RWPE1 (cell line): ENCODE measurements at regions not wholly inside any gene's neighbourhood (a gene's known extent, or its start where the extent isn't known, plus 50 kb on each side); places are given as distances from the start of the nearest gene placed in this dataset.

ENCODE experiments used
- CTCF ChIA-PET: fragments of 350-600 bp; sonication (Branson Sonifier 250); formaldehyde crosslinking; extraction: SDS; loops from one replicate; lab custom pipeline; 2021; lab: Yijun Ruan, JAX
- POLR2A ChIA-PET: fragments of 400-600 bp; formaldehyde crosslinking; extraction: SDS; loops from one replicate; lab custom pipeline; 2020; ENCODE audit warnings: antibody characterized with exemption; ENCODE audit not compliant: low non-redundant PET; lab: Yijun Ruan, JAX
- DNase-seq: peaks from one replicate; pipeline ENCODE4 v3.0.0; 2012; ENCODE audit warnings: low spot score
- H3K27ac ChIP-seq: fragments of 450-650 bp; 2 replicates; pipeline ENCODE4 v1.5.1; 2017
- TF ChIP-seq, protein P1 (sequence below): fragments of 450-650 bp; conservative IDR thresholded peaks from 2 replicates; pipeline ENCODE4 v1.5.1; 2017; ENCODE audit warnings: low read depth, mild to moderate bottlenecking

- TF ChIP-seq, protein P1, sequence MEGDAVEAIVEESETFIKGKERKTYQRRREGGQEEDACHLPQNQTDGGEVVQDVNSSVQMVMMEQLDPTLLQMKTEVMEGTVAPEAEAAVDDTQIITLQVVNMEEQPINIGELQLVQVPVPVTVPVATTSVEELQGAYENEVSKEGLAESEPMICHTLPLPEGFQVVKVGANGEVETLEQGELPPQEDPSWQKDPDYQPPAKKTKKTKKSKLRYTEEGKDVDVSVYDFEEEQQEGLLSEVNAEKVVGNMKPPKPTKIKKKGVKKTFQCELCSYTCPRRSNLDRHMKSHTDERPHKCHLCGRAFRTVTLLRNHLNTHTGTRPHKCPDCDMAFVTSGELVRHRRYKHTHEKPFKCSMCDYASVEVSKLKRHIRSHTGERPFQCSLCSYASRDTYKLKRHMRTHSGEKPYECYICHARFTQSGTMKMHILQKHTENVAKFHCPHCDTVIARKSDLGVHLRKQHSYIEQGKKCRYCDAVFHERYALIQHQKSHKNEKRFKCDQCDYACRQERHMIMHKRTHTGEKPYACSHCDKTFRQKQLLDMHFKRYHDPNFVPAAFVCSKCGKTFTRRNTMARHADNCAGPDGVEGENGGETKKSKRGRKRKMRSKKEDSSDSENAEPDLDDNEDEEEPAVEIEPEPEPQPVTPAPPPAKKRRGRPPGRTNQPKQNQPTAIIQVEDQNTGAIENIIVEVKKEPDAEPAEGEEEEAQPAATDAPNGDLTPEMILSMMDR = no peak
- ChIA-PET POLR2A (no interaction called here), CTCF (interaction anchor here (0.6 kb wide), 1 partner anchor 76 kb away, joined by 3 read pairs; no protein-coding TSS in a partner anchor)
- no peak overlapping the region for H3K27ac ChIP-seq
- no peak for DNase-seq
These were observed 203.2 kb downstream of the MOXD1 start for GRCh38 chr6:132198040-132198439.

DNA sequence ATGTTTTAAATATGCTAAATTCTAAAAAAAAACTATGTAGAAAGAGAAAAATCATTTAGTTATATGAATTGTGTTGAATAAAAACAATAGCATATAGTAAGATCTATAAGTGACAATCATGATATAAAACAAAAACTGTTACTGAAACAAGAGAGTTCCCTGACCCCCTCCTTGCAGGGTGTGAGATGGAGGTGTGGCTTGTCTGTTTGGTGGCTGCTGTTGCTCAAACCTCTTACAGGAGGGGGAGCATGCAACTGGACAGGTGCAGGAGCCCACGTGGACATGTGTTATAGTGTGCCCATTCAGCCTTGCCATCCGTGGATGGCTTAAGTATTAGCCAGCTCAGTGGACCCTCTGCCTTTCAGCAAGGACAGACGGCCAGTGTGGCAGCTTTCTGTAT is 206.7 kb downstream of the MOXD1 start:
- no peak for DNase-seq
- TF ChIP-seq, protein P1 = no peak
- ChIA-PET POLR2A (no interaction called here), CTCF (no interaction called here)
- H3K27ac ChIP-seq = no peak overlapping the region

DNA sequence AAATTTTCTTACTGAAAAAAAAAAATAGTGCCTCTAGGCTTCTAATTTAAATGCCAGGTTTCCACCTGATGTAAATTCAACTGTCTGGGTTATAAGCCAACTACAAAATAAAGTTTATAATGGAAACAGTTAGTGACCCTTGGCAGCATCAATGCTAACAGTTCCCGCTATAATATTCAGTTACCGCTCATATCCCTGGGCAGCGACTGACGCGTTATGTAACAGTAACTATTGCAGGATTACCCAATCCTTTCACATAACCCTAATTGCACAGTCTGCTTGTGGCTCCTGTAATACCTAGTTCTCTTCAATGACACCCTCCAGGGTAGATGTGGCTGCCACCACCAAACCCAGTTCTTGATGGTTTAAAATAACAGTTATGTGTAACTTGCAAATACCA is 208.6 kb downstream of the MOXD1 start:
- TF ChIP-seq, protein P1 = no peak
- no peak for DNase-seq
- POLR2A ChIA-PET = no interaction called here
- CTCF ChIA-PET = no interaction called here
- no peak overlapping the region for H3K27ac ChIP-seq

GRCh38 chr6:132190815-132191175 is 210.5 kb downstream of the MOXD1 start:
- ChIA-PET CTCF (no interaction called here), POLR2A (no interaction called here)
- DNase-seq = no peak
- H3K27ac ChIP-seq = no peak overlapping the region
- TF ChIP-seq, protein P1 = no peak

- POLR2A ChIA-PET = no interaction called here
- TF ChIP-seq, protein P1 = no peak
- CTCF ChIA-PET = no interaction called here
- no peak for DNase-seq
- no peak overlapping the region for H3K27ac ChIP-seq
These were observed 211.0 kb downstream of the MOXD1 start for GRCh38 chr6:132190097-132190814.

- CTCF ChIA-PET = no interaction called here
- POLR2A ChIA-PET = no interaction called here
These were observed 212.6 kb downstream of the MOXD1 start for GRCh38 chr6:132188556-132189264.

More at GRCh38 chr6:132188556-132189264, 212.6 kb downstream of the MOXD1 start:
- TF ChIP-seq, protein P1 = no peak
- DNase-seq = peak; percentile 36
- no peak overlapping the region for H3K27ac ChIP-seq
